WTC11 (cell line): ENCODE measurements at regions not wholly inside any gene's neighbourhood (a gene's known extent, or its start where the extent isn't known, plus 50 kb on each side); places are given as distances from the start of the nearest gene placed in this dataset.

Source experiments
- ATAC-seq: fragments of 200-7000 bp; cut with Tn5 transposase; 2 replicates; pipeline ENCODE4 v1.10.0; 2021; ENCODE audit warnings: mild to moderate bottlenecking, moderate library complexity
- CTCF ChIA-PET: fragments of 300-600 bp; sonication (Branson Sonifier 250); formaldehyde crosslinking; loops from one replicate; lab custom pipeline; 2021; ENCODE audit warnings: antibody characterized with exemption; lab: Charles Lee
- POLR2A ChIA-PET: fragments of 350-600 bp; sonication (Branson Sonifier 250); formaldehyde crosslinking; loops from one replicate; lab custom pipeline; 2021; ENCODE audit warnings: antibody characterized with exemption; lab: Charles Lee
- DNase-seq: peaks from one replicate; pipeline ENCODE4 v3.0.0; 2021; ENCODE audit warnings: low spot score
- H3K27ac Mint-ChIP-seq: 2 replicates; pipeline ENCODE4 v1.8.0; 2021; ENCODE audit warnings: mixed read lengths
- H3K27me3 Mint-ChIP-seq: 2 replicates; pipeline ENCODE4 v1.8.0; 2021; ENCODE audit warnings: low read depth, mild to moderate bottlenecking, moderate library complexity, mixed read lengths
- H3K36me3 Mint-ChIP-seq: 2 replicates; pipeline ENCODE4 v1.8.0; 2021; ENCODE audit warnings: mixed read lengths
- H3K4me1 Mint-ChIP-seq: 2 replicates; pipeline ENCODE4 v1.8.0; 2022; ENCODE audit warnings: mixed read lengths
- H3K4me3 Mint-ChIP-seq: 2 replicates; pipeline ENCODE4 v1.8.0; 2021; ENCODE audit warnings: mild to moderate bottlenecking, moderate library complexity, mixed read lengths
- H3K9me3 Mint-ChIP-seq: 2 replicates; pipeline ENCODE4 v1.8.0; 2021; ENCODE audit warnings: mixed read lengths
- ARID4B ChIP-seq: sonication (generic); formaldehyde crosslinking; IDR thresholded peaks from 2 replicates; pipeline ENCODE4 v1.8.0; 2023; ENCODE audit warnings: missing genetic modification reagents, mild to moderate bottlenecking, borderline replicate concordance
- EMX1 ChIP-seq: fragments of 250-450 bp; sonication (Bioruptor Pico); IDR thresholded peaks from 2 replicates; pipeline ENCODE4 v1.8.0; 2021; ENCODE audit warnings: mild to moderate bottlenecking
- ESRRA ChIP-seq: sonication (generic); formaldehyde crosslinking; IDR thresholded peaks from 2 replicates; pipeline ENCODE4 v1.8.1; 2022; ENCODE audit warnings: mild to moderate bottlenecking, missing genetic modification reagents, borderline replicate concordance
- ETV6 ChIP-seq: sonication (generic); formaldehyde crosslinking; IDR thresholded peaks from 2 replicates; pipeline ENCODE4 v1.8.1; 2022; ENCODE audit warnings: mild to moderate bottlenecking, missing genetic modification reagents
- FOXK1 ChIP-seq: sonication (generic); formaldehyde crosslinking; IDR thresholded peaks from 2 replicates; pipeline ENCODE4 v1.8.0; 2022; ENCODE audit warnings: mild to moderate bottlenecking, moderate library complexity, missing genetic modification reagents
- GABPB1 ChIP-seq: sonication (generic); formaldehyde crosslinking; IDR thresholded peaks from 2 replicates; pipeline ENCODE4 v1.8.1; 2023; ENCODE audit warnings: mild to moderate bottlenecking, missing genetic modification reagents
- MYBL2 ChIP-seq: sonication (generic); formaldehyde crosslinking; IDR thresholded peaks from 2 replicates; pipeline ENCODE4 v1.8.1; 2023; ENCODE audit warnings: mild to moderate bottlenecking, moderate library complexity, missing genetic modification reagents
- NR1H2 ChIP-seq: sonication (generic); formaldehyde crosslinking; IDR thresholded peaks from 2 replicates; pipeline ENCODE4 v1.9.0; 2021; ENCODE audit warnings: mild to moderate bottlenecking, moderate library complexity, missing genetic modification reagents
- RORB ChIP-seq: fragments of 250-450 bp; sonication (Bioruptor Pico); IDR thresholded peaks from 2 replicates; pipeline ENCODE4 v1.9.0; 2021; ENCODE audit warnings: mild to moderate bottlenecking
- SP1 ChIP-seq: sonication (generic); formaldehyde crosslinking; conservative IDR thresholded peaks from 2 replicates; pipeline ENCODE4 v1.8.1; 2022; ENCODE audit warnings: missing genetic modification reagents
- TCF7 ChIP-seq: sonication (generic); formaldehyde crosslinking; IDR thresholded peaks from 2 replicates; pipeline ENCODE4 v1.8.0; 2022; ENCODE audit warnings: mild to moderate bottlenecking, low read depth, missing genetic modification reagents, moderate library complexity
- TEAD1 ChIP-seq: sonication (generic); formaldehyde crosslinking; IDR thresholded peaks from 2 replicates; pipeline ENCODE4 v1.8.0; 2022; ENCODE audit warnings: mild to moderate bottlenecking, missing genetic modification reagents
- ZMAT4 ChIP-seq: fragments of 250-450 bp; sonication (Bioruptor Pico); IDR thresholded peaks from 2 replicates; pipeline ENCODE4 v1.9.0; 2021; ENCODE audit warnings: mild to moderate bottlenecking
- ZNF532 ChIP-seq: fragments of 250-450 bp; sonication (Bioruptor Pico); IDR thresholded peaks from 2 replicates; pipeline ENCODE4 v1.9.0; 2021; ENCODE audit warnings: mild to moderate bottlenecking, borderline replicate concordance

GRCh38 chr5:9831823-9832222, 201.7 kb upstream of the TAS2R1 start (continued):
- TF ChIP-seq SP1 = no peak
- TF ChIP-seq, all 79 proteins: peak for 0

DNA sequence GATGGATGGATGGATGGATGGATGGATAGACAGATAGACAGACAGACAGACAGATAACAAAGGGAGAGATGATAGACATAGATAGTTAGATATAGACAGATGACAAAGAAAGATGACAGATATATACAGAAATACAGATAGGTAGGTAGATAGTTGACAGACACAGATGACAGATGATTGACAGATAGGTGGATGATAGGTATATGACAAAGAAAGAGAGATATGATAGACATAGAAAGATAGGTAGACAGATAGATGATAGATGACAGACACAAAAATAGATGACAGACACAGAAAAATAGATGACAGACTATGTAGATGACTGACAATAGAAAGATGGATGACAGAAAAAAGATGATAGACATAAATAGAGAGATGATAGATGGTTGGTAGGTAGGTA, 200.0 kb upstream of the TAS2R1 start:
- no peak for ATAC-seq
- DNase-seq = no peak
- Mint-ChIP-seq H3K4me3 (no peak overlapping the region), H3K36me3 (no peaks in the 10 kb centered on the region), H3K27ac (no peak overlapping the region), H3K9me3 (no peaks in the 10 kb centered on the region), H3K4me1 (peaks cover 60% of the 10 kb centered on the region)
- CTCF ChIA-PET = interaction anchor here (1.0 kb wide), 1 partner anchor 371 kb away, joined by 3 read pairs; no protein-coding TSS in a partner anchor
- POLR2A ChIA-PET = no interaction called here
- TF ChIP-seq RORB (CRISPR knock-in tag) (no peak), ESRRA (CRISPR knock-in tag) (no peak)
- TF ChIP-seq, all 79 proteins: peak for 0
- H3K27me3 Mint-ChIP-seq = no peaks in the 10 kb centered on the region

- CTCF ChIA-PET = interaction anchor here (1.0 kb wide), 1 partner anchor 372 kb away, joined by 3 read pairs; no protein-coding TSS in a partner anchor
- no peak for TF ChIP-seq TEAD1
- no peak for TF ChIP-seq TCF7 (CRISPR knock-in tag)
- no peak for TF ChIP-seq NR1H2
- no peak for TF ChIP-seq ZMAT4 (CRISPR knock-in tag)
- DNase-seq (no peak), ATAC-seq (peak; percentile 38)
- Mint-ChIP-seq H3K27ac (no peak overlapping the region), H3K27me3 (no peaks in the 10 kb centered on the region), H3K4me3 (no peak overlapping the region), H3K36me3 (no peaks in the 10 kb centered on the region), H3K9me3 (no peaks in the 10 kb centered on the region), H3K4me1 (peaks cover 54% of the 10 kb centered on the region)
- POLR2A ChIA-PET = no interaction called here
These were observed 199.5 kb upstream of the TAS2R1 start for GRCh38 chr5:9829621-9830020.

- H3K36me3 Mint-ChIP-seq = no peaks in the 10 kb centered on the region
- H3K27me3 Mint-ChIP-seq = no peaks in the 10 kb centered on the region
- H3K27ac Mint-ChIP-seq = no peak overlapping the region
- no peak overlapping the region for H3K4me3 Mint-ChIP-seq
- H3K4me1 Mint-ChIP-seq = peaks cover 12% of the 10 kb centered on the region
- ChIA-PET POLR2A (no interaction called here), CTCF (interaction anchor here (0.8 kb wide), 1 partner anchor 14 kb away, joined by 4 read pairs; no protein-coding TSS in a partner anchor)
- DNase-seq (no peak), ATAC-seq (no peak)
- H3K9me3 Mint-ChIP-seq = 0 out of 2 replicates have a peak, but pooled peaks cover 3% of the 10 kb centered on the region
- TF ChIP-seq ETV6 (CRISPR knock-in tag) (no peak), EMX1 (CRISPR knock-in tag) (no peak), ZNF532 (CRISPR knock-in tag) (no peak), GABPB1 (CRISPR knock-in tag) (no peak), TCF7 (CRISPR knock-in tag) (no peak), SP1 (no peak)
These were observed 190.7 kb upstream of the TAS2R1 start for GRCh38 chr5:9820691-9821449.

GRCh38 chr5:9818340-9818845, 188.2 kb upstream of the TAS2R1 start:
- Mint-ChIP-seq H3K4me1 (peaks cover 12% of the 10 kb centered on the region), H3K36me3 (no peaks in the 10 kb centered on the region), H3K27ac (no peak overlapping the region), H3K4me3 (no peak overlapping the region), H3K9me3 (0 out of 2 replicates have a peak, but pooled peaks cover 3% of the 10 kb centered on the region), H3K27me3 (no peaks in the 10 kb centered on the region)
- DNase-seq (no peak), ATAC-seq (no peak)
- POLR2A ChIA-PET = no interaction called here
- CTCF ChIA-PET = no interaction called here
- no peak for TF ChIP-seq MYBL2 (CRISPR knock-in tag)
- no peak for TF ChIP-seq FOXK1 (CRISPR knock-in tag)
- no peak for TF ChIP-seq ARID4B (CRISPR knock-in tag)
